ENCODE measurements at regions not wholly inside any gene's neighbourhood (a gene's known extent, or its start where the extent isn't known, plus 50 kb on each side); places are given as distances from the start of the nearest gene placed in this dataset.

- TF ChIP-seq CTCF (IDR thresholded peaks at IDR 0.05; ENCODE audit: insufficient read depth, low read length, poor library complexity, severe bottlenecking) (no peak), EZH2phosphoT487 (conservative IDR thresholded peaks at IDR 0.05; ENCODE audit: low read length) (no peak)
These were observed 562.1 kb downstream of the TBC1D4 start for GRCh38 chr13:74919914-74920313.

Data from SU-DHL-6 (cell line).